Ovary (tissue), 7 donors: ENCODE measurements at regions not wholly inside any gene's neighbourhood (a gene's known extent, or its start where the extent isn't known, plus 50 kb on each side); places are given as distances from the start of the nearest gene placed in this dataset.

Experiments used
- DNase-seq, 5 donors: peaks; one replicate each; pipeline ENCODE4 v3.0.0-alpha.2; 2019 to 2020
- H3K27ac ChIP-seq, 2 donors: fragments of 200-600 bp; one replicate each; pipeline versions ENCODE4 v1.5.1 to v1.8.0; 2019 to 2022
- H3K27me3 ChIP-seq: fragments of 200-600 bp; one replicate; pipeline ENCODE4 v1.8.0; 2022
- H3K36me3 ChIP-seq: fragments of 200-600 bp; sonication (generic); one replicate; pipeline ENCODE4 v1.5.1; 2019
- H3K4me1 ChIP-seq: one replicate; pipeline ENCODE4 v1.8.1; 2013; ENCODE audit warnings: mild to moderate bottlenecking, moderate library complexity; ENCODE audit not compliant: insufficient read depth
- H3K4me3 ChIP-seq: fragments of 200-600 bp; sonication (generic); one replicate; pipeline ENCODE4 v1.5.1; 2017
- H3K9me3 ChIP-seq, 2 donors: fragments of 200-600 bp in 1 of 2; sonication (generic) in 1 of 2; one replicate each; pipeline versions ENCODE4 v1.5.1 to v1.8.1; 2013 to 2019; ENCODE audit warnings: mild to moderate bottlenecking in 1 of 2, moderate library complexity in 1 of 2
- EP300 ChIP-seq: sonication (generic); formaldehyde crosslinking; IDR thresholded peaks from one replicate; pipeline ENCODE4 v1.6.1; 2017; ENCODE audit warnings: antibody characterized with exemption
- POLR2A ChIP-seq: fragments of 450-650 bp; IDR thresholded peaks from one replicate; pipeline ENCODE4 v1.6.1; 2017; ENCODE audit warnings: antibody characterized with exemption, mild to moderate bottlenecking, moderate library complexity
- WGBS, 3 donors: extraction: QIAGEN DNeasy Blood & Tissue Kit in 1 of 3; methylation state at CpG; one replicate each; pipeline versions ENCODE4 v1.1.5 to v1.1.7; 2013 to 2017; 5-methylcytosine and 5-hydroxymethylcytosine counted together
- intact Hi-C, 4 donors: fragments of 100-400 bp; cut with DNase I; formaldehyde crosslinking; loops; one replicate each; pipeline versions ENCODE4 v1.11.0 to v1.15.1; 2022 to 2023
- TF ChIP-seq, protein P1 (sequence below), 3 donors: fragments of 450-650 bp in 2 of 3; fragments of 200-600 bp in 1 of 3; IDR thresholded peaks; one replicate each; pipeline versions ENCODE4 v1.5.1 to v1.8.0; 2016 to 2022; ENCODE audit warnings: antibody characterized with exemption in 3 of 3, mild to moderate bottlenecking in 1 of 3
- donor health status: DM: no; HTN: no; CAD: no; lungs with moderate emphysema.
- donor health status: DM: no; HTN: no; CAD: no.
- donor health status: Bipolar disorder and iron deficiency.
- donor health status: DM: no; HTN: no; CAD: no.
- donor health status: DM: yes; HTN: yes; CAD: no.

DNA sequence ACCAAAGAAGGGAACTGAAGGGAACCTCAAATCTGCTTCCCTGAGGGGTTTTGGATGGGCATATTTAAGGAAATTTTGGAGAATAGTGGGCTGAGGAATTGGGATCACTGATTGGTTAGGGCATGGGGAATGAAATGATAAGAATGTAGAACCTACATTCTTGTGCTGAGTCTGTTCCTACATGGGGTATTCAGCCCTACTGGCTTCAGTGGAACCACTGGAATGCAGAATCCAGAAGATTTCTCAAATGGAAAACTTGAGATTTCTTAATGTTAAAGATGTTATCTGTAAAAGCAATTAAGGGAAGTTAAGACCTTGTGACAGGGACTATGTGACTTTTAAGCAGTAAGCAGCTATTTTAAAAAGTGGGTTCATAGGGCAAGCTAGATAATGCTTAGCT lies 1062.4 kb downstream of the AGBL1 start:
- no peaks in the 10 kb centered on the region for H3K9me3 ChIP-seq
- no peaks in the 10 kb centered on the region for H3K36me3 ChIP-seq
- H3K4me1 ChIP-seq, result no peaks in the 10 kb centered on the region
- no peak for DNase-seq
- H3K27ac ChIP-seq, result no peak overlapping the region
- no peaks in the 10 kb centered on the region for H3K27me3 ChIP-seq
- TF ChIP-seq POLR2A (no peak), EP300 (no peak)
- TF ChIP-seq, protein P1, sequence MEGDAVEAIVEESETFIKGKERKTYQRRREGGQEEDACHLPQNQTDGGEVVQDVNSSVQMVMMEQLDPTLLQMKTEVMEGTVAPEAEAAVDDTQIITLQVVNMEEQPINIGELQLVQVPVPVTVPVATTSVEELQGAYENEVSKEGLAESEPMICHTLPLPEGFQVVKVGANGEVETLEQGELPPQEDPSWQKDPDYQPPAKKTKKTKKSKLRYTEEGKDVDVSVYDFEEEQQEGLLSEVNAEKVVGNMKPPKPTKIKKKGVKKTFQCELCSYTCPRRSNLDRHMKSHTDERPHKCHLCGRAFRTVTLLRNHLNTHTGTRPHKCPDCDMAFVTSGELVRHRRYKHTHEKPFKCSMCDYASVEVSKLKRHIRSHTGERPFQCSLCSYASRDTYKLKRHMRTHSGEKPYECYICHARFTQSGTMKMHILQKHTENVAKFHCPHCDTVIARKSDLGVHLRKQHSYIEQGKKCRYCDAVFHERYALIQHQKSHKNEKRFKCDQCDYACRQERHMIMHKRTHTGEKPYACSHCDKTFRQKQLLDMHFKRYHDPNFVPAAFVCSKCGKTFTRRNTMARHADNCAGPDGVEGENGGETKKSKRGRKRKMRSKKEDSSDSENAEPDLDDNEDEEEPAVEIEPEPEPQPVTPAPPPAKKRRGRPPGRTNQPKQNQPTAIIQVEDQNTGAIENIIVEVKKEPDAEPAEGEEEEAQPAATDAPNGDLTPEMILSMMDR (IDR thresholded peaks at IDR 0.05), result no peak
- no peak overlapping the region for H3K4me3 ChIP-seq
- intact Hi-C loops, result no loop called here

DNA sequence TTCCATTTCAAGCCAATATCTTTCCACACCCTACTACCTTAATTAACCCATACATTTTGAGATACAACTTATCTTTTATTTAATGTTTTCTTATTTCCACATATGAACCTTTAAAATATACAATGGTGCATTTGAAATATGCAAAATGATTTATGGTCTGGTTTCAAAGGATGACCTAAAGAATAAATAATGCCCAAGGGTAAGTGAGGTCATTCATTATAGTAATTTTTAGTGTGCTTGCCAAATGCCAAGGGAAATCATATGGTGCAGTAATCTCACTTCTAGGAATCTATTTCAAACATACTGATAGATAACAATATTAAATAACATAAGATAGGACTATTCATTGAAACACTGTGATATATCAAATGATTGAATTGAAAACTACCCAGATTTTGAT lies 1055.4 kb downstream of the AGBL1 start:
- TF ChIP-seq EP300, result no peak
- TF ChIP-seq, protein P1 (IDR thresholded peaks at IDR 0.05), result no peak
- TF ChIP-seq POLR2A, result no peak
- intact Hi-C loops, result no loop called here
- no peak for DNase-seq
- Histone ChIP-seq H3K27me3 (no peaks in the 10 kb centered on the region), H3K36me3 (no peaks in the 10 kb centered on the region), H3K9me3 (no peaks in the 10 kb centered on the region), H3K27ac (no peak overlapping the region), H3K4me3 (no peak overlapping the region), H3K4me1 (no peaks in the 10 kb centered on the region)

DNA sequence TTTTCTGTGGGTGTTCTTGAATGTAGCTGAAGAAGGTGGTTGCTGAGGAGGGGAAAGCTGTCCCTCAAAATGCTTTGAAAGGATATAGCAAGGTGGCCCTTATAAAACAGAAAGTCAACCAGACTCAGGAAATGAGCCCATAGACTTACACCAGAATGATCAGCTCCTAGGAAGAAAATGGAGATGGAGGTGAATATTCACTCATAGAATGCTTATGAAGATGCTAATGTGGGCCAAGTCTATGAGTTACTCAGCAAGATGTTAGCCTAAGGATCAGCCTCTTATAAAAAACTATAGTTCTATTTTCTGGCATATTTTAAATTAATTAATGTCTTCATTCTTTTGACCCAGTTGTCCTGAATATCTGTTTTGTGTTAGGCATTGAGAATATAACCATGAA lies 1054.0 kb downstream of the AGBL1 start:
- no peaks in the 10 kb centered on the region for H3K9me3 ChIP-seq
- no peak for DNase-seq
- H3K4me3 ChIP-seq, result no peak overlapping the region
- H3K27ac ChIP-seq, result no peak overlapping the region
- intact Hi-C loops, result no loop called here
- H3K27me3 ChIP-seq, result no peaks in the 10 kb centered on the region
- H3K4me1 ChIP-seq, result no peaks in the 10 kb centered on the region
- no peaks in the 10 kb centered on the region for H3K36me3 ChIP-seq
- TF ChIP-seq, protein P1 (IDR thresholded peaks at IDR 0.05), result no peak

DNA sequence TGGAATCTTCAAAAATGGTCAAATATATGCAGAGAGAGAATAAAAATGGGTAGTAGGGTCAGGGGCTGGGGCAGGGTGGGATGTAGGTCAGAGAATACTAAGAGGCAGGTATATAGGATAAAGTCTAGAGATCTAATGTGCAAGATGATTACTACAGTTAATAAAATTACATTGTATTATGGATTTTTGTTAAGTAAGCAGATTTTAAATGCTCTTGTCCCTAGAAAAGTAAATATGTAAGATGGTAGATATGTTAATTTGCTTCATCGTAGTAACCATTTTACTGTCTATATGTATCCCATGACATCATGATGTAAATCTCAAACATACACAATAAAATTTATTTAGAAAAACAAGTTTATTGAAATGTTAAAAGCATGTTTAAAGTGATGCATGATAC lies 1051.4 kb downstream of the AGBL1 start:
- intact Hi-C loops, result no loop called here
- DNase-seq, result no peak
- TF ChIP-seq EP300, result no peak
- TF ChIP-seq POLR2A, result no peak
- TF ChIP-seq, protein P1 (IDR thresholded peaks at IDR 0.05), result no peak
- Histone ChIP-seq H3K4me3 (no peak overlapping the region), H3K27ac (no peak overlapping the region), H3K9me3 (no peaks in the 10 kb centered on the region), H3K36me3 (no peaks in the 10 kb centered on the region), H3K27me3 (no peaks in the 10 kb centered on the region), H3K4me1 (no peaks in the 10 kb centered on the region)
- 81 to 87% (median 84%) methylated on average over 1 of the region's 1 CpG for WGBS, 3 donors

DNA sequence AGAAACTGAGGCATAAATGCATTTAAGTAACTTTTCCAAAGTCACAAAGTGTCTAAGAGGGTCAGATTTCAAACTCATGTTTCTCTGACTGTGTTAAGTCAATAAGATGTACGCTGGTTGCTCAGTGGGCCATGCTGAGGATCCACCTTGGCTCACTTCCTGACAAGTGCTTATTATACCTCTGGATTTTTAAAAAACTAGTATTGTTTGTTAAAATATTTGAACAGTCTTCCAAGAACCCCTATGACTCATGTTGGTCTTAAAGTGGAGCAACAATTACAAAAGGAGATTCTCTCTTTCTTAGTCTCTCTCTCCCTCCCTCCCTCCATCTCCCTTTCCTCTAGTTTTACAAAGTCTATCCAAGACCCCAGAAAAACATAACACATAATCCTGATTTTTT lies 1050.2 kb downstream of the AGBL1 start:
- no peaks in the 10 kb centered on the region for H3K4me1 ChIP-seq
- H3K9me3 ChIP-seq, result no peaks in the 10 kb centered on the region
- H3K27me3 ChIP-seq, result no peaks in the 10 kb centered on the region
- 57 to 72% (median 70%) methylated on average over 1 of the region's 1 CpG for WGBS, 3 donors
- no peaks in the 10 kb centered on the region for H3K36me3 ChIP-seq
- DNase-seq, result no peak
- no peak overlapping the region for H3K4me3 ChIP-seq
- H3K27ac ChIP-seq, result no peak overlapping the region
- TF ChIP-seq POLR2A (no peak), EP300 (no peak)
- TF ChIP-seq, protein P1 (IDR thresholded peaks at IDR 0.05), result no peak
- intact Hi-C loops, result no loop called here
